Karpas-422 (cell line): ENCODE measurements at regions not wholly inside any gene's neighbourhood (a gene's known extent, or its start where the extent isn't known, plus 50 kb on each side); places are given as distances from the start of the nearest gene placed in this dataset.

Experiments
- DNase-seq: peaks from one replicate; pipeline ENCODE4 v3.0.0-alpha.2; 2015
- H2AFZ ChIP-seq: fragments of 200-600 bp; sonication (generic); 2 replicates; pipeline ENCODE4 v1.6.1; 2014; ENCODE audit warnings: antibody characterized with exemption, low read length, mixed read lengths
- H3K27ac ChIP-seq: fragments of 200-600 bp; sonication (generic); 2 replicates; pipeline ENCODE4 v1.5.1; 2014; ENCODE audit warnings: mild to moderate bottlenecking, low read length, moderate library complexity
- H3K27me3 ChIP-seq: fragments of 200-600 bp; sonication (generic); 2 replicates; pipeline ENCODE4 v1.6.1; 2014; ENCODE audit warnings: low read length, mixed read lengths
- H3K36me3 ChIP-seq: fragments of 200-600 bp; sonication (generic); 2 replicates; pipeline ENCODE4 v1.6.1; 2014; ENCODE audit warnings: low read length, mixed read lengths; ENCODE audit not compliant: insufficient read depth
- H3K4me1 ChIP-seq: fragments of 200-600 bp; sonication (generic); 2 replicates; pipeline ENCODE4 v1.6.1; 2014; ENCODE audit warnings: mild to moderate bottlenecking, low read length, mixed read lengths
- H3K4me2 ChIP-seq: fragments of 200-600 bp; sonication (generic); 2 replicates; pipeline ENCODE4 v1.6.1; 2014; ENCODE audit warnings: low read length, low read depth, mild to moderate bottlenecking; ENCODE audit not compliant: poor library complexity, severe bottlenecking
- H3K4me3 ChIP-seq: fragments of 200-600 bp; sonication (generic); 2 replicates; pipeline ENCODE4 v1.5.1; 2014; ENCODE audit warnings: mild to moderate bottlenecking, antibody characterized with exemption, low read length, mixed read lengths
- H3K79me2 ChIP-seq: fragments of 200-600 bp; sonication (generic); 2 replicates; pipeline ENCODE4 v1.6.1; 2014; ENCODE audit warnings: mild to moderate bottlenecking, low read length, mixed read lengths
- H3K9ac ChIP-seq: fragments of 200-600 bp; sonication (generic); 2 replicates; pipeline ENCODE4 v1.6.0; 2014; ENCODE audit warnings: low read length
- H3K9me2 ChIP-seq: fragments of 200-600 bp; sonication (generic), shearing (Covaris generic); replicated peaks from 2 replicates; pipeline ENCODE4 v1.6.0; 2014; ENCODE audit warnings: mild to moderate bottlenecking, low read length, moderate library complexity; ENCODE audit not compliant: insufficient read depth
- H3K9me3 ChIP-seq: fragments of 300-700, 200-600 bp; sonication (generic); 2 replicates; pipeline ENCODE4 v1.6.1; 2014; ENCODE audit warnings: low read length, mixed read lengths
- H4K20me1 ChIP-seq: fragments of 200-600 bp; sonication (generic); 2 replicates; pipeline ENCODE4 v1.6.1; 2014; ENCODE audit warnings: mild to moderate bottlenecking, antibody characterized with exemption, low read length, low read depth; ENCODE audit not compliant: insufficient read depth

DNA sequence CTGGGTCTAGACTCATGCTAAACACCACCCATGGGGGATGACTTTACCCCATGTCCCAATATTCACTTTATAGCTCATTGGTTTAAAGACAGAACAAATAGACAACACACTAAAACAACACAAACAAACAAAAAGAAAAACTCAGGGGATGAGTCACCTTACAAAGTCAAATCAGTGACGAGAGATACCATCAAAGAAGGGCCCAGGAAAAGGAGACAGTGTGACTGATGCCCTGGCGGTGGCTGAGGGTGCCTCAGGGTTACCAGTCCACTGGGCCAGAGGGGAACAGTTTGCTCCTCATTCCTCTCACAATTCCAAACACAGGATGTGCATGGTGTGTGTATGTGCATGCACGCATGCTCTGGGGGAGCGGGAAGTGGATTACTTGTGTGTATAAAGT lies 171.3 kb upstream of the PRKCQ start:
- H3K79me2 ChIP-seq = no peaks in the 10 kb centered on the region
- H3K9me3 ChIP-seq = no peaks in the 10 kb centered on the region
- H3K4me1 ChIP-seq = no peaks in the 10 kb centered on the region
- H3K36me3 ChIP-seq = no peaks in the 10 kb centered on the region
- H3K27me3 ChIP-seq = no peaks in the 10 kb centered on the region; the same call in 1 of the 2 replicates
- no peak overlapping the region for H3K27ac ChIP-seq
- no peak overlapping the region for H2AFZ ChIP-seq
- H3K9me2 ChIP-seq = no peaks in the 10 kb centered on the region
- H3K4me2 ChIP-seq = no peak overlapping the region
- no peaks in the 10 kb centered on the region for H4K20me1 ChIP-seq
- no peak overlapping the region for H3K4me3 ChIP-seq
- H3K9ac ChIP-seq = no peak overlapping the region
- DNase-seq = no peak

DNA sequence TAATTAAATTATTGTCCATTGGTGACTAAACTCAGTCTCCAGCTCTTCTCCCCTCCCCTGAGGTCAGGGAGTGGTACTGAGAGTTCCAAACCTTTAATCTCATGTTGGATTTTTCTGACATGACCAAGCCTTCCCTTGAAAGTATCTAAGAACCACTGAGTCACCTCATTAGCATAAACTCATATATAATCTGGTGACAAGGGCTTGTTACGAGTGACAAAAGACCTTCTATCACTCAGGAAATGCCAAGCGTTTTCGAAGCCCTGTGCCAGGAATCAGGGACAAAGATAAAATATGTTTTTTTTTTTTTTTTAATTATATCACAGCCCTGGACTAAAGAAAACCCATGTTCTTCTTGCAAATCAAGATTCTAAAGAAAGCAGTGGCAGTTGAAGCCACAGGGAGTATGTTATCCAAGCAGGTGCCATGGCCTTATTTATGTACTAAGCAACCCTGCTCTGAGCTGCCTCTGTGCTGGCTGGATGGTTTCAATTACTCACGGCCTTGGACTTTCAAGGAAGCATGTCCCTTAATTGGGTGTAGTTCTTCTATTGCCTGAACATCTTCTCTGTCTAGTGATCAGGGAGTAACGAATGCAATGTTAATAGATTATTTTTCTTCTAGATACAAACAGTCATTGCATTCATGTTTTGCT lies 169.0 kb upstream of the PRKCQ start:
- Histone ChIP-seq H3K79me2 (no peaks in the 10 kb centered on the region), H4K20me1 (no peaks in the 10 kb centered on the region), H3K27me3 (no peaks in the 10 kb centered on the region; the same call in 1 of the 2 replicates), H3K9me2 (no peaks in the 10 kb centered on the region), H3K9me3 (no peaks in the 10 kb centered on the region), H3K4me3 (no peak overlapping the region), H3K27ac (no peak overlapping the region), H3K36me3 (no peaks in the 10 kb centered on the region), H3K4me1 (no peaks in the 10 kb centered on the region), H2AFZ (no peak overlapping the region), H3K4me2 (no peak overlapping the region), H3K9ac (no peak overlapping the region)
- no peak for DNase-seq

GRCh38 chr10:6748029-6748428 lies 168.0 kb upstream of the PRKCQ start:
- no peaks in the 10 kb centered on the region for H4K20me1 ChIP-seq
- no peak overlapping the region for H3K4me3 ChIP-seq
- H3K9me2 ChIP-seq = no peaks in the 10 kb centered on the region
- no peaks in the 10 kb centered on the region for H3K9me3 ChIP-seq
- H3K4me1 ChIP-seq = no peaks in the 10 kb centered on the region
- no peak overlapping the region for H2AFZ ChIP-seq
- no peaks in the 10 kb centered on the region for H3K36me3 ChIP-seq
- H3K9ac ChIP-seq = no peak overlapping the region
- no peak overlapping the region for H3K27ac ChIP-seq
- H3K27me3 ChIP-seq = no peaks in the 10 kb centered on the region
- no peak for DNase-seq
- H3K4me2 ChIP-seq = no peak overlapping the region
- H3K79me2 ChIP-seq = no peaks in the 10 kb centered on the region

- H3K4me3 ChIP-seq = no peak overlapping the region
- no peak for DNase-seq
- no peak overlapping the region for H3K27ac ChIP-seq
- H3K9me2 ChIP-seq = no peaks in the 10 kb centered on the region
- no peaks in the 10 kb centered on the region for H3K36me3 ChIP-seq
- no peaks in the 10 kb centered on the region for H3K4me1 ChIP-seq
- no peaks in the 10 kb centered on the region for H3K9me3 ChIP-seq
- no peaks in the 10 kb centered on the region for H3K27me3 ChIP-seq
- no peaks in the 10 kb centered on the region for H4K20me1 ChIP-seq
- no peak overlapping the region for H3K9ac ChIP-seq
- H3K4me2 ChIP-seq = no peak overlapping the region
- no peaks in the 10 kb centered on the region for H3K79me2 ChIP-seq
- no peak overlapping the region for H2AFZ ChIP-seq
Measured at GRCh38 chr10:6746782-6747181, 166.7 kb upstream of the PRKCQ start.

DNA sequence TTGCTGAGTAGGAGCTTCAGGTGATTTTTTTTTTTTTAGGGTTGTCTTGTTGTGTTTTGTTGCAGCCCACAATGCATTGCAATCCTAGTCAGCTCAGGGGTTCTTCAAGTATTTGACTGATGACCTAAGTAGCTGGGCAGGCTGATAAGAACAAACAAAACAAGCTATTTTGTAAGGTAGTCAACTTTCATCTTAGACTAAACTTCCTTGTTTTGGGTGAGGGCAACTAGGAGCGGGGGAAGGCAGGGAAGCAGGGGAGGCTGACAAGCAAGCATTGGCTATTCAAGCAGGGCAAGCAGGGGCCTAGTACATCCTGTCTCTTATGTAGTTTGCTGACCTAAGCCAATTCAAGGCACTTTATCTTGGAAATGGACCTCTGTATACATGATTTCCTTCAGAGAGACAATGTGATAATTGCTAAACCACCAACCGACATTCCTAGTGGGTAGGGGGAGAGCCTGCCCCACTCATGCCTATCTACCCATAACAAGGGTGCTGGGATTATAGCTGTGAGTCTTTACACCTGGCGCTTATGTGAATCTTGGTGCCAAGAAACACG lies 163.3 kb upstream of the PRKCQ start:
- Histone ChIP-seq H3K27ac (no peak overlapping the region), H3K79me2 (no peaks in the 10 kb centered on the region), H3K4me1 (no peaks in the 10 kb centered on the region), H3K27me3 (no peaks in the 10 kb centered on the region), H3K9me3 (no peaks in the 10 kb centered on the region), H3K9ac (no peak overlapping the region), H2AFZ (no peak overlapping the region), H3K4me3 (no peak overlapping the region), H3K4me2 (no peak overlapping the region), H3K9me2 (no peaks in the 10 kb centered on the region), H3K36me3 (no peaks in the 10 kb centered on the region), H4K20me1 (no peaks in the 10 kb centered on the region)
- DNase-seq = no peak

GRCh38 chr10:6741541-6741941 lies 161.5 kb upstream of the PRKCQ start:
- Histone ChIP-seq H3K36me3 (no peaks in the 10 kb centered on the region), H3K4me3 (no peak overlapping the region), H2AFZ (no peak overlapping the region)

GRCh38 chr10:6739530-6740174 lies 159.6 kb upstream of the PRKCQ start:
- no peaks in the 10 kb centered on the region for H3K9me2 ChIP-seq
- H2AFZ ChIP-seq = no peak overlapping the region
- no peaks in the 10 kb centered on the region for H3K27me3 ChIP-seq
- no peak overlapping the region for H3K4me3 ChIP-seq
- no peak overlapping the region for H3K9ac ChIP-seq
- no peaks in the 10 kb centered on the region for H3K4me1 ChIP-seq
- no peak for DNase-seq
- no peaks in the 10 kb centered on the region for H3K9me3 ChIP-seq
- H3K36me3 ChIP-seq = no peaks in the 10 kb centered on the region
- no peaks in the 10 kb centered on the region for H3K79me2 ChIP-seq
- H4K20me1 ChIP-seq = no peaks in the 10 kb centered on the region
- no peak overlapping the region for H3K27ac ChIP-seq
- no peak overlapping the region for H3K4me2 ChIP-seq

More at GRCh38 chr10:6741541-6741941, 161.5 kb upstream of the PRKCQ start:
- H3K4me1 ChIP-seq = no peaks in the 10 kb centered on the region
- no peak overlapping the region for H3K27ac ChIP-seq
- H3K9me3 ChIP-seq = no peaks in the 10 kb centered on the region
- no peaks in the 10 kb centered on the region for H3K9me2 ChIP-seq
- no peaks in the 10 kb centered on the region for H3K79me2 ChIP-seq
- no peak overlapping the region for H3K9ac ChIP-seq
- H3K4me2 ChIP-seq = no peak overlapping the region
- DNase-seq = no peak
- no peaks in the 10 kb centered on the region for H3K27me3 ChIP-seq
- H4K20me1 ChIP-seq = no peaks in the 10 kb centered on the region

- no peaks in the 10 kb centered on the region for H3K36me3 ChIP-seq
- no peaks in the 10 kb centered on the region for H3K27me3 ChIP-seq
- H3K4me2 ChIP-seq = no peak overlapping the region
- DNase-seq = no peak
- no peaks in the 10 kb centered on the region for H3K4me1 ChIP-seq
- no peak overlapping the region for H3K27ac ChIP-seq
- H2AFZ ChIP-seq = no peak overlapping the region
- H3K9me3 ChIP-seq = no peaks in the 10 kb centered on the region
- H3K79me2 ChIP-seq = no peaks in the 10 kb centered on the region
- H3K9ac ChIP-seq = no peak overlapping the region
- H4K20me1 ChIP-seq = no peaks in the 10 kb centered on the region
- H3K9me2 ChIP-seq = no peaks in the 10 kb centered on the region
- no peak overlapping the region for H3K4me3 ChIP-seq
Measured at GRCh38 chr10:6738112-6738768, 158.2 kb upstream of the PRKCQ start.
